Fibroblast of lung (primary cell): ENCODE measurements at regions not wholly inside any gene's neighbourhood (a gene's known extent, or its start where the extent isn't known, plus 50 kb on each side); places are given as distances from the start of the nearest gene placed in this dataset.

ENCODE experiments used
- DNase-seq, 2 donors: peaks; one replicate each; pipeline versions ENCODE4 v3.0.0 to v3.0.0-alpha.2; 2010; ENCODE audit warnings: low read depth in 2 of 2
- H2AFZ ChIP-seq: 2 replicates; pipeline ENCODE4 v1.5.1; 2012; ENCODE audit warnings: low read length, control low read depth, inconsistent platforms
- H3K27ac ChIP-seq: 2 replicates; pipeline ENCODE4 v1.5.1; 2011; ENCODE audit warnings: low read length, control low read depth; ENCODE audit not compliant: insufficient read depth
- H3K27me3 ChIP-seq: 2 replicates; pipeline ENCODE4 v1.5.1; 2011; ENCODE audit warnings: mild to moderate bottlenecking, low read length; ENCODE audit not compliant: control insufficient read depth, insufficient read depth
- H3K36me3 ChIP-seq: 2 replicates; pipeline ENCODE4 v1.5.1; 2011; ENCODE audit warnings: low read length; ENCODE audit not compliant: control insufficient read depth, insufficient read depth
- H3K4me1 ChIP-seq: 2 replicates; pipeline ENCODE4 v1.5.1; 2011; ENCODE audit warnings: low read length; ENCODE audit not compliant: control insufficient read depth, insufficient read depth; ENCODE audit errors: extremely low read depth
- H3K4me2 ChIP-seq: 2 replicates; pipeline ENCODE4 v1.5.1; 2011; ENCODE audit warnings: low read length, control low read depth; ENCODE audit not compliant: insufficient read depth; ENCODE audit errors: extremely low read depth
- H3K4me3 ChIP-seq, 4 experiments: fragments of 200-600 bp in 1 of 4; sonication (generic) in 1 of 4; replicated peaks in 1 of 4; 2 replicates each; pipeline ENCODE4 v1.5.1; 2011 to 2016; ENCODE audit warnings: low read length in 4 of 4, low read depth in 3 of 4, mild to moderate bottlenecking in 3 of 4, control low read depth in 2 of 4, inconsistent platforms in 1 of 4, mixed read lengths in 1 of 4; ENCODE audit not compliant: insufficient read depth in 1 of 4; ENCODE audit errors: control extremely low read depth in 1 of 4
- H3K79me2 ChIP-seq: 2 replicates; pipeline ENCODE4 v1.5.1; 2012; ENCODE audit warnings: mild to moderate bottlenecking, low read length, inconsistent platforms; ENCODE audit not compliant: control insufficient read depth, insufficient read depth
- H3K9ac ChIP-seq: 2 replicates; pipeline ENCODE4 v1.5.1; 2011; ENCODE audit warnings: mild to moderate bottlenecking, low read length, control low read depth; ENCODE audit not compliant: insufficient read depth
- H3K9me3 ChIP-seq: 2 replicates; pipeline ENCODE4 v1.5.1; 2012; ENCODE audit warnings: low read depth, low read length; ENCODE audit not compliant: control insufficient read depth, insufficient read depth
- H4K20me1 ChIP-seq: 2 replicates; pipeline ENCODE4 v1.5.1; 2011; ENCODE audit warnings: low read length; ENCODE audit not compliant: control insufficient read depth, insufficient read depth; ENCODE audit errors: extremely low read depth
- EZH2 ChIP-seq: IDR thresholded peaks from 2 replicates; pipeline ENCODE4 v1.5.1; 2012; ENCODE audit warnings: low read length, control low read depth, mild to moderate bottlenecking; ENCODE audit errors: missing control alignments
- TF ChIP-seq, protein P1 (sequence below), 2 donors: IDR thresholded peaks in 1 of 2; conservative IDR thresholded peaks in 1 of 2; 1 replicate in 1 of 2; 2 replicates in 1 of 2; pipeline ENCODE4 v1.5.1; 2011 to 2012; ENCODE audit warnings: low read length in 2 of 2, control low read depth in 1 of 2, inconsistent platforms in 1 of 2, low read depth in 1 of 2, mild to moderate bottlenecking in 1 of 2

DNA sequence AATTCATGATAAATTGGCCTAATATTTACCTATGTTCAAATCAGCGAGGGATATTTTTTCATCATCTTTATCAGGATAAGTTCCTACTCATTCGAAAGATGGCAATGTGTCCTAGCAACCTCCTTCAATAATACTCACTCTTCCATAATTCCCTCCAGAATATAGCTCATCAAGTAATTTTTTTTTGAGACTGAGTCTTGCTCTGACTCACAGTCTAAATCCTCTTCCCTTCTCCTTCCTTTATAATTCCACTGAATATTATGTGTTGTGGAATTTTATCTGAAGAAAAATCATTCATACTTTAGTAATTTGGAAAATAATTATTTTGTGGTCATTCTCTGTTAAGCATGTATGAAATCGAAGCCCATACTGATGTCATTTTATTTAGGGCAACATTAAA is 663.8 kb downstream of the FLRT2 start:
- no peak for DNase-seq
- Histone ChIP-seq H3K4me2 (no peak overlapping the region), H3K36me3 (no peaks in the 10 kb centered on the region), H3K9ac (no peak overlapping the region), H3K79me2 (no peaks in the 10 kb centered on the region), H3K4me3 (no peak overlapping the region), H3K9me3 (no peaks in the 10 kb centered on the region), H4K20me1 (no peaks in the 10 kb centered on the region), H3K27ac (no peak overlapping the region), H2AFZ (no peak overlapping the region), H3K27me3 (no peaks in the 10 kb centered on the region), H3K4me1 (no peaks in the 10 kb centered on the region)
- TF ChIP-seq, protein P1, sequence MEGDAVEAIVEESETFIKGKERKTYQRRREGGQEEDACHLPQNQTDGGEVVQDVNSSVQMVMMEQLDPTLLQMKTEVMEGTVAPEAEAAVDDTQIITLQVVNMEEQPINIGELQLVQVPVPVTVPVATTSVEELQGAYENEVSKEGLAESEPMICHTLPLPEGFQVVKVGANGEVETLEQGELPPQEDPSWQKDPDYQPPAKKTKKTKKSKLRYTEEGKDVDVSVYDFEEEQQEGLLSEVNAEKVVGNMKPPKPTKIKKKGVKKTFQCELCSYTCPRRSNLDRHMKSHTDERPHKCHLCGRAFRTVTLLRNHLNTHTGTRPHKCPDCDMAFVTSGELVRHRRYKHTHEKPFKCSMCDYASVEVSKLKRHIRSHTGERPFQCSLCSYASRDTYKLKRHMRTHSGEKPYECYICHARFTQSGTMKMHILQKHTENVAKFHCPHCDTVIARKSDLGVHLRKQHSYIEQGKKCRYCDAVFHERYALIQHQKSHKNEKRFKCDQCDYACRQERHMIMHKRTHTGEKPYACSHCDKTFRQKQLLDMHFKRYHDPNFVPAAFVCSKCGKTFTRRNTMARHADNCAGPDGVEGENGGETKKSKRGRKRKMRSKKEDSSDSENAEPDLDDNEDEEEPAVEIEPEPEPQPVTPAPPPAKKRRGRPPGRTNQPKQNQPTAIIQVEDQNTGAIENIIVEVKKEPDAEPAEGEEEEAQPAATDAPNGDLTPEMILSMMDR (conservative IDR thresholded peaks at IDR 0.05 in 1 of 2, IDR thresholded peaks at IDR 0.05 in 1 of 2; ENCODE audit: low read depth in 1 of 2, low read length in 2 of 2): no peak
- TF ChIP-seq EZH2: no peak

DNA sequence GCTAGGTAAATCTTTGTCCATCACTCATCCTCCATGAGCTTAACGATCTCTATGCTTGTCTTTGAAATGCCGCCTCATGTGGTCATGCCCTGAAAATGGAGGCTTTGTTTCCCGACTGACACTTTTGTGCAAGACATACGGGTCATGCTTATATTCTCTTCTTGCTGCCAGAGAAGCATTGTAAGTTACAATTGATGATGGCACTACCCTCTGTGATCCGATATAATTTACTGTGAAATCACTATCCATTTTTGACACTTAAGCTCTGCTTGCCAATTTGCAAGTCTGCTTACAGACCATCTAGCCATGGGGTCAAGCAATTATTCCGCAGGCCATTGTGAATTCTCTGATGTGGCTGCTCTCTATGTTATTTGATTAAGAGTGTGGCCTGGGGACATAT is 650.0 kb downstream of the FLRT2 start:
- Histone ChIP-seq H4K20me1 (no peaks in the 10 kb centered on the region), H3K27me3 (no peaks in the 10 kb centered on the region), H3K4me1 (no peaks in the 10 kb centered on the region), H3K9me3 (no peaks in the 10 kb centered on the region), H3K4me2 (no peak overlapping the region), H3K9ac (no peak overlapping the region), H3K27ac (no peak overlapping the region), H3K4me3 (no peak overlapping the region), H3K79me2 (no peaks in the 10 kb centered on the region), H2AFZ (no peak overlapping the region), H3K36me3 (no peaks in the 10 kb centered on the region)
- no peak for DNase-seq
- no peak for TF ChIP-seq EZH2
- TF ChIP-seq, protein P1 (conservative IDR thresholded peaks at IDR 0.05 in 1 of 2, IDR thresholded peaks at IDR 0.05 in 1 of 2; ENCODE audit: low read depth in 1 of 2, low read length in 2 of 2): no peak

DNA sequence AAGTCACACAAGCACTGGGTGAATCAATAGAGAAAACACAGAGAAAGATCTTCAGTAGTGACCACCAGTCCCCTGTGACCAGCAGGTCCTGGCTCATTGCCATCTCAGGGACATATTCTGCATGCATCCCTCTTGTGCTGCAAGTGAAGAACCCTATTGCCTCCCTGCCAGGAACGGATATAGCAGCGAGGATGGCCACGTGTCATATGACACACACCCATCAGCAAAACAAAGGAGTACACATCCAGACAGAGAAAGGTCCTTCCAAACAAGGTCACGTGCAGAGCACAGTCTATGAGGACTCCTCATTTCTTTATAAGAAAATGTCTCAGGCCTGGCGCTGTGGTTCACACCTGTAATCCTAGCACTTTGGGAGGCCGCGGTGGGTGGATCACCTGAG is 638.4 kb downstream of the FLRT2 start:
- TF ChIP-seq EZH2: no peak
- TF ChIP-seq, protein P1 (conservative IDR thresholded peaks at IDR 0.05 in 1 of 2, IDR thresholded peaks at IDR 0.05 in 1 of 2; ENCODE audit: low read depth in 1 of 2, low read length in 2 of 2): no peak
- no peaks in the 10 kb centered on the region for H3K4me1 ChIP-seq
- no peaks in the 10 kb centered on the region for H3K27me3 ChIP-seq
- H3K4me3 ChIP-seq: no peak overlapping the region
- H3K27ac ChIP-seq: no peak overlapping the region
- no peaks in the 10 kb centered on the region for H3K36me3 ChIP-seq
- H4K20me1 ChIP-seq: no peaks in the 10 kb centered on the region
- H3K9ac ChIP-seq: no peak overlapping the region
- no peaks in the 10 kb centered on the region for H3K79me2 ChIP-seq
- no peak for DNase-seq
- no peak overlapping the region for H3K4me2 ChIP-seq
- H2AFZ ChIP-seq: no peak overlapping the region
- no peaks in the 10 kb centered on the region for H3K9me3 ChIP-seq
